ENCODE measurements at regions not wholly inside any gene's neighbourhood (a gene's known extent, or its start where the extent isn't known, plus 50 kb on each side); places are given as distances from the start of the nearest gene placed in this dataset.

GRCh38 chr22:47602732-47603131 is 840.3 kb downstream of the TBC1D22A start:
- H3K9me3 ChIP-seq: peaks cover 0 to 7% (median 0%) of the 10 kb centered on the region in 8 donors
- peaks cover 0 to 45% (median 0%) of the 10 kb centered on the region in 7 donors for H3K27me3 ChIP-seq (replicated peaks in 1 of 7)
- no peaks in the 10 kb centered on the region for H3K36me3 ChIP-seq
- peak; percentile 10 for DNase-seq
- H3K4me1 ChIP-seq: no peaks in the 10 kb centered on the region
- intact Hi-C loops (cut with DNase I; ENCODE audit: low total_unique reads): no loop called here
- WGBS, 5 donors: 87 to 98% (median 93%) methylated on average over 3 of the region's 3 CpGs
- H3K4me3 ChIP-seq: no peak overlapping the region
- H3K27ac ChIP-seq: no peak overlapping the region
- no peak for TF ChIP-seq CTCF (IDR thresholded peaks at IDR 0.05 in 8 of 11, conservative IDR thresholded peaks at IDR 0.05 in 3 of 11)
- TF ChIP-seq POLR2A (IDR thresholded peaks at IDR 0.05): no peak
- TF ChIP-seq POLR2AphosphoS5 (IDR thresholded peaks at IDR 0.05): no peak

GRCh38 chr22:47601666-47602065 is 839.2 kb downstream of the TBC1D22A start:
- peaks cover 0 to 39% (median 0%) of the 10 kb centered on the region in 7 donors for H3K27me3 ChIP-seq (replicated peaks in 1 of 7)
- no peaks in the 10 kb centered on the region for H3K36me3 ChIP-seq
- intact Hi-C loops (cut with DNase I; ENCODE audit: low total_unique reads): no loop called here
- DNase-seq: peak; percentile 11
- WGBS, 5 donors: 72 to 79% (median 75%) methylated on average over 10 of the region's 10 CpGs
- H3K9me3 ChIP-seq: peaks cover 0 to 7% (median 0%) of the 10 kb centered on the region in 8 donors
- no peak overlapping the region for H3K27ac ChIP-seq
- TF ChIP-seq POLR2A (IDR thresholded peaks at IDR 0.05): no peak
- TF ChIP-seq POLR2AphosphoS5 (IDR thresholded peaks at IDR 0.05): no peak
- no peak for TF ChIP-seq CTCF (IDR thresholded peaks at IDR 0.05 in 8 of 11, conservative IDR thresholded peaks at IDR 0.05 in 3 of 11)
- H3K4me1 ChIP-seq: no peaks in the 10 kb centered on the region
- no peak overlapping the region for H3K4me3 ChIP-seq

- H3K9me3 ChIP-seq: peaks cover 0 to 7% (median 0%) of the 10 kb centered on the region in 8 donors
- intact Hi-C loops (cut with DNase I; ENCODE audit: low total_unique reads): no loop called here
- no peak overlapping the region for H3K27ac ChIP-seq
- no peak overlapping the region for H3K4me3 ChIP-seq
- H3K36me3 ChIP-seq: no peaks in the 10 kb centered on the region
- H3K4me1 ChIP-seq: no peaks in the 10 kb centered on the region
- DNase-seq: no peak
- TF ChIP-seq POLR2A (IDR thresholded peaks at IDR 0.05) (no peak), POLR2AphosphoS5 (IDR thresholded peaks at IDR 0.05) (no peak), CTCF (IDR thresholded peaks at IDR 0.05 in 8 of 11, conservative IDR thresholded peaks at IDR 0.05 in 3 of 11) (no peak)
- 67 to 84% (median 72%) methylated on average over 16 of the region's 16 CpGs for WGBS, 5 donors
- peaks cover 0 to 32% (median 0%) of the 10 kb centered on the region in 7 donors for H3K27me3 ChIP-seq (replicated peaks in 1 of 7)
Measured at GRCh38 chr22:47600791-47601625, 838.6 kb downstream of the TBC1D22A start.

GRCh38 chr22:47600281-47600680 is 837.8 kb downstream of the TBC1D22A start:
- H3K4me3 ChIP-seq: no peak overlapping the region
- intact Hi-C loops (cut with DNase I; ENCODE audit: low total_unique reads): no loop called here
- DNase-seq: peak; percentile 17
- 40 to 83% (median 68%) methylated on average over 9 to 11 of the region's 11 CpGs for WGBS, 5 donors
- TF ChIP-seq POLR2AphosphoS5 (IDR thresholded peaks at IDR 0.05): no peak
- TF ChIP-seq POLR2A (IDR thresholded peaks at IDR 0.05): no peak
- TF ChIP-seq CTCF (IDR thresholded peaks at IDR 0.05 in 8 of 11, conservative IDR thresholded peaks at IDR 0.05 in 3 of 11): no peak
- H3K36me3 ChIP-seq: no peaks in the 10 kb centered on the region
- H3K4me1 ChIP-seq: no peaks in the 10 kb centered on the region
- H3K27ac ChIP-seq: no peak overlapping the region
- H3K9me3 ChIP-seq: peaks cover 0 to 7% (median 0%) of the 10 kb centered on the region in 8 donors
- peaks cover 0 to 31% (median 0%) of the 10 kb centered on the region in 7 donors for H3K27me3 ChIP-seq (replicated peaks in 1 of 7)

Measured in spleen (tissue), 11 donors.